ENCODE measurements at regions not wholly inside any gene's neighbourhood (a gene's known extent, or its start where the extent isn't known, plus 50 kb on each side); places are given as distances from the start of the nearest gene placed in this dataset.

GRCh38 chr14:48723841-48724495 is 862.2 kb downstream of the RPS29 start:
- ChIA-PET CTCF (no interaction called here), POLR2A (no interaction called here)
- no peak for DNase-seq (ENCODE audit: low read depth, low spot score)
- TF ChIP-seq CTCF (IDR thresholded peaks at IDR 0.05; ENCODE audit: low read depth, low read length) = no peak
- H3K27ac ChIP-seq (ENCODE audit: low read depth, low read length) = no peak overlapping the region
- H3K27me3 ChIP-seq (ENCODE audit: control insufficient read depth, insufficient read depth, low read length) = no peaks in the 10 kb centered on the region
- no peak overlapping the region for H3K4me3 ChIP-seq (ENCODE audit: low read depth, low read length)
- H3K9me3 ChIP-seq (ENCODE audit: control insufficient read depth, insufficient read depth, low read length) = no peaks in the 10 kb centered on the region; the same call in 1 of the 2 replicates

- Histone ChIP-seq H3K9me3 (ENCODE audit: control insufficient read depth, insufficient read depth, low read length) (no peaks in the 10 kb centered on the region), H3K4me3 (ENCODE audit: low read depth, low read length) (no peak overlapping the region), H3K27me3 (ENCODE audit: control insufficient read depth, insufficient read depth, low read length) (no peaks in the 10 kb centered on the region), H3K27ac (ENCODE audit: low read depth, low read length) (no peak overlapping the region)
- TF ChIP-seq CTCF (IDR thresholded peaks at IDR 0.05; ENCODE audit: low read depth, low read length) = no peak
- no peak for DNase-seq (ENCODE audit: low read depth, low spot score)
- ChIA-PET POLR2A (no interaction called here), CTCF (no interaction called here)
These were observed 871.8 kb downstream of the RPS29 start for GRCh38 chr14:48714366-48714765.

GRCh38 chr14:48710133-48710532 is 876.0 kb downstream of the RPS29 start:
- Histone ChIP-seq H3K4me3 (ENCODE audit: low read depth, low read length) (no peak overlapping the region), H3K27ac (ENCODE audit: low read depth, low read length) (no peak overlapping the region), H3K27me3 (ENCODE audit: control insufficient read depth, insufficient read depth, low read length) (no peaks in the 10 kb centered on the region), H3K9me3 (ENCODE audit: control insufficient read depth, insufficient read depth, low read length) (no peaks in the 10 kb centered on the region)
- no peak for DNase-seq (ENCODE audit: low read depth, low spot score)
- CTCF ChIA-PET = no interaction called here
- TF ChIP-seq CTCF (IDR thresholded peaks at IDR 0.05; ENCODE audit: low read depth, low read length) = no peak
- POLR2A ChIA-PET = no interaction called here

- Histone ChIP-seq H3K9me3 (ENCODE audit: control insufficient read depth, insufficient read depth, low read length) (no peaks in the 10 kb centered on the region), H3K27me3 (ENCODE audit: control insufficient read depth, insufficient read depth, low read length) (no peaks in the 10 kb centered on the region), H3K4me3 (ENCODE audit: low read depth, low read length) (no peak overlapping the region), H3K27ac (ENCODE audit: low read depth, low read length) (no peak overlapping the region)
- no peak for DNase-seq (ENCODE audit: low read depth, low spot score)
- CTCF ChIA-PET = interaction anchor here (0.6 kb wide), 1 partner anchor 356 kb away, joined by 3 read pairs; no protein-coding TSS in a partner anchor
- POLR2A ChIA-PET = no interaction called here
- no peak for TF ChIP-seq CTCF (IDR thresholded peaks at IDR 0.05; ENCODE audit: low read depth, low read length)
These were observed 876.8 kb downstream of the RPS29 start for GRCh38 chr14:48709277-48709785.

GRCh38 chr14:48704639-48705038 is 881.5 kb downstream of the RPS29 start:
- no peak for TF ChIP-seq CTCF (IDR thresholded peaks at IDR 0.05; ENCODE audit: low read depth, low read length)
- CTCF ChIA-PET = no interaction called here
- POLR2A ChIA-PET = no interaction called here

More at GRCh38 chr14:48704639-48705038, 881.5 kb downstream of the RPS29 start:
- no peak overlapping the region for H3K27ac ChIP-seq (ENCODE audit: low read depth, low read length)
- no peak overlapping the region for H3K4me3 ChIP-seq (ENCODE audit: low read depth, low read length)
- no peak for DNase-seq (ENCODE audit: low read depth, low spot score)
- H3K27me3 ChIP-seq (ENCODE audit: control insufficient read depth, insufficient read depth, low read length) = no peaks in the 10 kb centered on the region
- peaks cover 3% of the 10 kb centered on the region; the same call in 1 of the 2 replicates for H3K9me3 ChIP-seq (ENCODE audit: control insufficient read depth, insufficient read depth, low read length)

Measured in AG04450 (cell line).